B cell (primary cell): ENCODE measurements at regions not wholly inside any gene's neighbourhood (a gene's known extent, or its start where the extent isn't known, plus 50 kb on each side); places are given as distances from the start of the nearest gene placed in this dataset.
A peak's percentile ranks its signal among the peaks of the same experiment; 100 is the strongest.

ENCODE experiments used
- ATAC-seq: fragments of 200-7000 bp; cut with Tn5 transposase; one replicate; pipeline ENCODE4 v1.10.0; 2021; ENCODE audit warnings: low read depth, mild to moderate bottlenecking, moderate number of reproducible peaks, moderate library complexity
- CTCF ChIA-PET: fragments of 350-600 bp; sonication (Branson Sonifier 250); formaldehyde crosslinking; loops from one replicate; lab custom pipeline; 2021; ENCODE audit warnings: antibody characterized with exemption, inconsistent platforms; lab: Charles Lee
- POLR2A ChIA-PET: fragments of 350-600 bp; sonication (Branson Sonifier 250); formaldehyde crosslinking; loops from one replicate; lab custom pipeline; 2021; ENCODE audit warnings: antibody characterized with exemption; lab: Charles Lee
- DNase-seq: peaks from one replicate; pipeline ENCODE4 v3.0.0; 2013
- H2AFZ ChIP-seq: 2 replicates; pipeline ENCODE4 v1.6.1; 2012; ENCODE audit warnings: mild to moderate bottlenecking, low read depth, low read length; ENCODE audit not compliant: insufficient read depth, poor library complexity, severe bottlenecking
- H3K27ac ChIP-seq, 2 donors: 1 replicate in 1 of 2; 2 replicates in 1 of 2; pipeline ENCODE4 v1.5.1; 2012 to 2013; ENCODE audit warnings: low read length in 2 of 2, mild to moderate bottlenecking in 2 of 2, moderate library complexity in 1 of 2
- H3K27me3 ChIP-seq, 4 experiments: fragments of 200-600 bp in 1 of 4; sonication (generic) in 1 of 4; replicated peaks in 1 of 4; 1 replicate in 2 of 4; 2 replicates in 2 of 4; pipeline versions ENCODE4 v1.6.1 to v1.7.0; 2013 to 2016; ENCODE audit warnings: low read length in 3 of 4, mild to moderate bottlenecking in 2 of 4, mixed read lengths in 1 of 4, moderate library complexity in 1 of 4; ENCODE audit not compliant: insufficient read depth in 4 of 4, control insufficient read depth in 3 of 4; ENCODE audit errors: control extremely low read depth in 1 of 4
- H3K36me3 ChIP-seq, 2 experiments: replicated peaks in 1 of 2; 1 replicate in 1 of 2; 2 replicates in 1 of 2; pipeline versions ENCODE4 v1.6.1 to v1.7.1; 2013; ENCODE audit warnings: low read length in 1 of 2; ENCODE audit not compliant: insufficient read depth in 2 of 2, control insufficient read depth in 1 of 2; ENCODE audit errors: control extremely low read depth in 1 of 2, extremely low read depth in 1 of 2
- H3K4me1 ChIP-seq, 2 donors: fragments of 200-600 bp in 1 of 2; sonication (generic) in 1 of 2; 1 replicate in 1 of 2; 2 replicates in 1 of 2; pipeline versions ENCODE4 v1.5.1 to v1.6.1; 2013 to 2017; ENCODE audit warnings: low read length in 2 of 2; ENCODE audit not compliant: control insufficient read depth in 2 of 2, insufficient read depth in 2 of 2
- H3K4me2 ChIP-seq: replicated peaks from 2 replicates; pipeline ENCODE3; 2012; ENCODE audit warnings: mild to moderate bottlenecking, low read depth, low read length; ENCODE audit not compliant: poor library complexity, severe bottlenecking
- H3K4me3 ChIP-seq, 5 experiments: fragments of 200-600 bp in 1 of 5; sonication (generic) in 1 of 5; 1 replicate in 3 of 5; 2 replicates in 2 of 5; pipeline versions ENCODE4 v1.5.1 to v1.7.0; 2011 to 2016; ENCODE audit warnings: low read length in 4 of 5, mild to moderate bottlenecking in 4 of 5, low read depth in 2 of 5, control low read depth in 1 of 5, moderate library complexity in 1 of 5; ENCODE audit not compliant: insufficient read depth in 1 of 5; ENCODE audit errors: control extremely low read depth in 1 of 5, extremely low read depth in 1 of 5
- H3K79me2 ChIP-seq: fragments of 200-600 bp; sonication (generic); one replicate; pipeline ENCODE4 v1.6.0; 2016; ENCODE audit warnings: low read length; ENCODE audit not compliant: control insufficient read depth, insufficient read depth
- H3K9ac ChIP-seq: fragments of 200-600 bp; sonication (generic); 2 replicates; pipeline ENCODE4 v1.6.1; 2017; ENCODE audit warnings: mild to moderate bottlenecking, low read length, moderate library complexity
- H3K9me3 ChIP-seq, 3 donors: one replicate each; pipeline versions ENCODE4 v1.6.1 to v1.7.1; 2013; ENCODE audit warnings: low read length in 2 of 3; ENCODE audit not compliant: control insufficient read depth in 2 of 3, insufficient read depth in 1 of 3; ENCODE audit errors: control extremely low read depth in 1 of 3
- H4K20me1 ChIP-seq: 2 replicates; pipeline ENCODE4 v1.6.0; 2012; ENCODE audit warnings: mild to moderate bottlenecking, low read length; ENCODE audit not compliant: insufficient read depth, control insufficient read depth, poor library complexity, severe bottlenecking
- H3K27ac Mint-ChIP-seq: one replicate; pipeline ENCODE4 v1.8.0; 2021; ENCODE audit warnings: mixed read lengths
- H3K27me3 Mint-ChIP-seq: one replicate; pipeline ENCODE4 v1.8.0; 2021; ENCODE audit warnings: mixed read lengths
- H3K4me1 Mint-ChIP-seq: one replicate; pipeline ENCODE4 v1.8.0; 2021; ENCODE audit warnings: mixed read lengths
- H3K4me3 Mint-ChIP-seq: one replicate; pipeline ENCODE4 v1.8.0; 2021; ENCODE audit warnings: mixed read lengths
- H3K9me3 Mint-ChIP-seq: one replicate; pipeline ENCODE4 v1.8.0; 2022; ENCODE audit warnings: mixed read lengths; ENCODE audit not compliant: insufficient read depth
- EZH2 ChIP-seq: IDR thresholded peaks from 2 replicates; pipeline ENCODE4 v1.6.1; 2012; ENCODE audit warnings: borderline replicate concordance, low read depth, mild to moderate bottlenecking, moderate library complexity, low read length; ENCODE audit not compliant: insufficient read depth, poor library complexity, severe bottlenecking
- WGBS: methylation state at CpG from one replicate; pipeline ENCODE4 v1.1.5; 2013; ENCODE audit warnings: missing lambda C conversion rate; ENCODE audit not compliant: insufficient coverage; 5-methylcytosine and 5-hydroxymethylcytosine counted together
- intact Hi-C: fragments of 100-400 bp; cut with micrococcal nuclease; formaldehyde crosslinking; loops from one replicate; pipeline ENCODE4 v1.10.0; 2022
- TF ChIP-seq, protein P1 (sequence below): fragments of 200-600 bp; IDR thresholded peaks from one replicate; pipeline ENCODE4 v1.8.0; 2022; ENCODE audit warnings: antibody characterized with exemption, mild to moderate bottlenecking

- Histone ChIP-seq H3K9ac (no peak overlapping the region), H2AFZ (no peak overlapping the region), H3K9me3 (peaks cover 0 to 4% (median 0%) of the 10 kb centered on the region in 3 donors), H3K79me2 (no peaks in the 10 kb centered on the region), H4K20me1 (no peaks in the 10 kb centered on the region), H3K27me3 (no peaks in the 10 kb centered on the region), H3K4me3 (no peak overlapping the region), H3K4me1 (peaks cover 35 to 42% of the 10 kb centered on the region in 2 donors), H3K4me2 (no peak overlapping the region), H3K36me3 (no peaks in the 10 kb centered on the region), H3K27ac (no peak overlapping the region)
- POLR2A ChIA-PET = no interaction called here
- no peaks in the 10 kb centered on the region for H3K27me3 Mint-ChIP-seq
- TF ChIP-seq EZH2 = no peak
- TF ChIP-seq, protein P1, sequence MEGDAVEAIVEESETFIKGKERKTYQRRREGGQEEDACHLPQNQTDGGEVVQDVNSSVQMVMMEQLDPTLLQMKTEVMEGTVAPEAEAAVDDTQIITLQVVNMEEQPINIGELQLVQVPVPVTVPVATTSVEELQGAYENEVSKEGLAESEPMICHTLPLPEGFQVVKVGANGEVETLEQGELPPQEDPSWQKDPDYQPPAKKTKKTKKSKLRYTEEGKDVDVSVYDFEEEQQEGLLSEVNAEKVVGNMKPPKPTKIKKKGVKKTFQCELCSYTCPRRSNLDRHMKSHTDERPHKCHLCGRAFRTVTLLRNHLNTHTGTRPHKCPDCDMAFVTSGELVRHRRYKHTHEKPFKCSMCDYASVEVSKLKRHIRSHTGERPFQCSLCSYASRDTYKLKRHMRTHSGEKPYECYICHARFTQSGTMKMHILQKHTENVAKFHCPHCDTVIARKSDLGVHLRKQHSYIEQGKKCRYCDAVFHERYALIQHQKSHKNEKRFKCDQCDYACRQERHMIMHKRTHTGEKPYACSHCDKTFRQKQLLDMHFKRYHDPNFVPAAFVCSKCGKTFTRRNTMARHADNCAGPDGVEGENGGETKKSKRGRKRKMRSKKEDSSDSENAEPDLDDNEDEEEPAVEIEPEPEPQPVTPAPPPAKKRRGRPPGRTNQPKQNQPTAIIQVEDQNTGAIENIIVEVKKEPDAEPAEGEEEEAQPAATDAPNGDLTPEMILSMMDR = no peak
- intact Hi-C loops = loop anchor here (10.0 kb wide), 1 partner anchor 62 kb away; no protein-coding TSS in a partner anchor
- H3K9me3 Mint-ChIP-seq = no peaks in the 10 kb centered on the region
- peaks cover 48% of the 10 kb centered on the region for H3K4me1 Mint-ChIP-seq
- ATAC-seq (no peak), DNase-seq (no peak)
- CTCF ChIA-PET = no interaction called here
- H3K27ac Mint-ChIP-seq = peak overlapping the region; percentile 54
- WGBS = 98% methylated on average over 9 of the region's 10 CpGs
- no peak overlapping the region for H3K4me3 Mint-ChIP-seq
Measured at GRCh38 chr6:14252271-14252850, 134.8 kb downstream of the CD83 start.

DNA sequence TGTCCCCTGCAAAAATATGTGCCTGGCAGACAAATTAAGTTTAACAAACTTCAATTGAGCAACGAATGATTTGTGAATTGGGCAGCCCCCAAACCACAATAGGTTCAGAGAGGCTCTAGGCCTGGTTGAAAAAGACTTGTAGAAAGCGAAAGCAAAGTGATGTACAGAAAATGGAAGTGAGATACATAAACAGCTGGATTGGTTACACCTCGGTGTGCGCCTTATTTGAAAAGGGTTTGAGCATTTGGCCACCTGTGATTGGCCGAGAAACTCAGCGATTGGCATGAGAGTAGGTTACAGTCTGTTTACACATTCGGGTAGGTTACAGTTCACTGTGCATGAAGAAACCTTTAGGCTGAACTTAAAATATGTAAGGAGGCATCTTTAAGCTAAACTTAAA lies 136.9 kb downstream of the CD83 start:
- ATAC-seq (peak; percentile 85), DNase-seq (peak; percentile 76)
- no peaks in the 10 kb centered on the region for H3K79me2 ChIP-seq
- Mint-ChIP-seq H3K4me1 (peaks cover 49% of the 10 kb centered on the region), H3K27me3 (no peaks in the 10 kb centered on the region), H3K27ac (peak overlapping the region; percentile 86), H3K9me3 (no peaks in the 10 kb centered on the region), H3K4me3 (peak overlapping the region; percentile 70)
- H3K4me2 ChIP-seq = peak overlapping the region; percentile 58
- ChIA-PET POLR2A (interaction anchor here (0.7 kb wide), 1 partner anchor 322 kb away, joined by 4 read pairs; no protein-coding TSS in a partner anchor), CTCF (interaction anchor here (0.7 to 1.9 kb wide), 4 partner anchors 10 to 23 kb away, joined by 3 to 7 read pairs (median 3); no protein-coding TSS in a partner anchor)
- peaks cover 0 to 4% (median 0%) of the 10 kb centered on the region in 3 donors for H3K9me3 ChIP-seq
- H3K36me3 ChIP-seq = no peaks in the 10 kb centered on the region
- no peaks in the 10 kb centered on the region for H4K20me1 ChIP-seq
- peak overlapping the region; percentile 55 for H2AFZ ChIP-seq
- peak overlapping the region in 1 of 5 experiments; percentile 0 for H3K4me3 ChIP-seq
- H3K4me1 ChIP-seq = peaks cover 35 to 42% of the 10 kb centered on the region in 2 donors
- H3K9ac ChIP-seq = peak overlapping the region; percentile 24
- WGBS = 4% methylated on average over 5 of the region's 7 CpGs
- peak overlapping the region; percentile 82 to 84 for H3K27ac ChIP-seq
- no peak for TF ChIP-seq EZH2
- TF ChIP-seq, protein P1 = no peak
- no peaks in the 10 kb centered on the region for H3K27me3 ChIP-seq
- intact Hi-C loops = loop anchor here (10.0 kb wide), 1 partner anchor 60 kb away; no protein-coding TSS in a partner anchor
